DND-41 (cell line): ENCODE measurements at regions not wholly inside any gene's neighbourhood (a gene's known extent, or its start where the extent isn't known, plus 50 kb on each side); places are given as distances from the start of the nearest gene placed in this dataset.

Source experiments
- CTCF ChIP-seq: IDR thresholded peaks from 2 replicates; pipeline ENCODE4 v1.5.1; 2012; ENCODE audit warnings: borderline replicate concordance, low read length, moderate library complexity, mild to moderate bottlenecking; ENCODE audit not compliant: poor library complexity, severe bottlenecking; ENCODE audit errors: extremely low read depth
- EZH2 ChIP-seq: IDR thresholded peaks from 3 replicates; pipeline ENCODE4 v1.6.1; 2012; ENCODE audit warnings: borderline replicate concordance, low read depth, mild to moderate bottlenecking, moderate library complexity, low read length, inconsistent platforms; ENCODE audit not compliant: severe bottlenecking

- TF ChIP-seq CTCF (no peak), EZH2 (no peak)
These were observed 226.5 kb upstream of the CST7 start for GRCh38 chr20:24722586-24722985.
